Suppressor macrophage treated with lipopolysaccharide for 4 hours (primary cell): ENCODE measurements at regions not wholly inside any gene's neighbourhood (a gene's known extent, or its start where the extent isn't known, plus 50 kb on each side); places are given as distances from the start of the nearest gene placed in this dataset.

Experiments used
- DNase-seq: peaks from one replicate; pipeline ENCODE4 v3.0.0-alpha.2; 2020

GRCh38 chrX:98646351-98646750 lies 1762.6 kb downstream of the RPA4 start:
- DNase-seq, result no peak

- no peak for DNase-seq
Measured at GRCh38 chrX:98654565-98654964, 1755.5 kb downstream of the PCDH19 start.
